Ovary (tissue), 7 donors: ENCODE measurements at regions not wholly inside any gene's neighbourhood (a gene's known extent, or its start where the extent isn't known, plus 50 kb on each side); places are given as distances from the start of the nearest gene placed in this dataset.
A peak's percentile ranks its signal among the peaks of the same experiment; 100 is the strongest.

Source experiments
- DNase-seq, 5 donors: peaks; one replicate each; pipeline ENCODE4 v3.0.0-alpha.2; 2019 to 2020
- H3K27ac ChIP-seq, 2 donors: fragments of 200-600 bp; one replicate each; pipeline versions ENCODE4 v1.5.1 to v1.8.0; 2019 to 2022
- H3K27me3 ChIP-seq: fragments of 200-600 bp; one replicate; pipeline ENCODE4 v1.8.0; 2022
- H3K36me3 ChIP-seq: fragments of 200-600 bp; sonication (generic); one replicate; pipeline ENCODE4 v1.5.1; 2019
- H3K4me1 ChIP-seq: one replicate; pipeline ENCODE4 v1.8.1; 2013; ENCODE audit warnings: mild to moderate bottlenecking, moderate library complexity; ENCODE audit not compliant: insufficient read depth
- H3K4me3 ChIP-seq: fragments of 200-600 bp; sonication (generic); one replicate; pipeline ENCODE4 v1.5.1; 2017
- H3K9me3 ChIP-seq, 2 donors: fragments of 200-600 bp in 1 of 2; sonication (generic) in 1 of 2; one replicate each; pipeline versions ENCODE4 v1.5.1 to v1.8.1; 2013 to 2019; ENCODE audit warnings: mild to moderate bottlenecking in 1 of 2, moderate library complexity in 1 of 2
- CTCF ChIP-seq, 3 donors: fragments of 450-650 bp in 2 of 3; fragments of 200-600 bp in 1 of 3; IDR thresholded peaks; one replicate each; pipeline versions ENCODE4 v1.5.1 to v1.8.0; 2016 to 2022; ENCODE audit warnings: antibody characterized with exemption in 3 of 3, mild to moderate bottlenecking in 1 of 3
- EP300 ChIP-seq: sonication (generic); formaldehyde crosslinking; IDR thresholded peaks from one replicate; pipeline ENCODE4 v1.6.1; 2017; ENCODE audit warnings: antibody characterized with exemption
- POLR2A ChIP-seq: fragments of 450-650 bp; IDR thresholded peaks from one replicate; pipeline ENCODE4 v1.6.1; 2017; ENCODE audit warnings: antibody characterized with exemption, mild to moderate bottlenecking, moderate library complexity
- WGBS, 3 donors: extraction: QIAGEN DNeasy Blood & Tissue Kit in 1 of 3; methylation state at CpG; one replicate each; pipeline versions ENCODE4 v1.1.5 to v1.1.7; 2013 to 2017; 5-methylcytosine and 5-hydroxymethylcytosine counted together
- intact Hi-C, 4 donors: fragments of 100-400 bp; cut with DNase I; formaldehyde crosslinking; loops; one replicate each; pipeline versions ENCODE4 v1.11.0 to v1.15.1; 2022 to 2023
- donor health status: DM: no; HTN: no; CAD: no; lungs with moderate emphysema.
- donor health status: DM: no; HTN: no; CAD: no.
- donor health status: Bipolar disorder and iron deficiency.
- donor health status: DM: no; HTN: no; CAD: no.
- donor health status: DM: yes; HTN: yes; CAD: no.

GRCh38 chr3:46100812-46101211 lies 73.5 kb upstream of the XCR1 start:
- Histone ChIP-seq H3K27ac (no peak overlapping the region), H3K9me3 (no peaks in the 10 kb centered on the region), H3K4me1 (no peaks in the 10 kb centered on the region), H3K4me3 (no peak overlapping the region), H3K27me3 (no peaks in the 10 kb centered on the region), H3K36me3 (no peaks in the 10 kb centered on the region)
- 73 to 75% (median 74%) methylated on average over 2 of the region's 2 CpGs for WGBS, 3 donors
- no peak for DNase-seq
- intact Hi-C loops, result no loop called here
- TF ChIP-seq POLR2A, result no peak

GRCh38 chr3:46098319-46098761 lies 71.1 kb upstream of the XCR1 start:
- Histone ChIP-seq H3K9me3 (no peaks in the 10 kb centered on the region), H3K4me3 (no peak overlapping the region), H3K27me3 (no peaks in the 10 kb centered on the region), H3K27ac (no peak overlapping the region), H3K36me3 (no peaks in the 10 kb centered on the region), H3K4me1 (no peaks in the 10 kb centered on the region)
- TF ChIP-seq POLR2A (no peak), EP300 (no peak), CTCF (IDR thresholded peaks at IDR 0.05) (no peak)
- WGBS, 3 donors, result 45 to 48% (median 45%) methylated on average over 2 of the region's 2 CpGs
- intact Hi-C loops, result no loop called here
- peak in 1 of 5 donors; percentile 53 for DNase-seq

GRCh38 chr3:46097691-46098241 lies 70.5 kb upstream of the XCR1 start:
- intact Hi-C loops, result no loop called here
- Histone ChIP-seq H3K4me3 (no peak overlapping the region), H3K4me1 (no peaks in the 10 kb centered on the region), H3K36me3 (no peaks in the 10 kb centered on the region), H3K27me3 (no peaks in the 10 kb centered on the region), H3K9me3 (no peaks in the 10 kb centered on the region), H3K27ac (no peak overlapping the region)
- 64 to 77% (median 70%) methylated on average over 6 of the region's 6 CpGs for WGBS, 3 donors
- TF ChIP-seq EP300, result no peak
- no peak for TF ChIP-seq CTCF (IDR thresholded peaks at IDR 0.05)
- no peak for TF ChIP-seq POLR2A
- DNase-seq, result peak in 1 of 5 donors; percentile 60

GRCh38 chr3:46096781-46097180 lies 69.5 kb upstream of the XCR1 start:
- intact Hi-C loops, result no loop called here
- H3K4me3 ChIP-seq, result no peak overlapping the region

More at GRCh38 chr3:46096781-46097180, 69.5 kb upstream of the XCR1 start:
- Histone ChIP-seq H3K36me3 (no peaks in the 10 kb centered on the region), H3K27me3 (no peaks in the 10 kb centered on the region), H3K4me1 (no peaks in the 10 kb centered on the region), H3K9me3 (no peaks in the 10 kb centered on the region), H3K27ac (no peak overlapping the region)
- no peak for DNase-seq
- 81 to 94% (median 90%) methylated on average over 5 of the region's 5 CpGs for WGBS, 3 donors
- TF ChIP-seq CTCF (IDR thresholded peaks at IDR 0.05), result no peak
- TF ChIP-seq POLR2A, result no peak
- no peak for TF ChIP-seq EP300
